Fibroblast of peridontal ligament (primary cell): ENCODE measurements at regions not wholly inside any gene's neighbourhood (a gene's known extent, or its start where the extent isn't known, plus 50 kb on each side); places are given as distances from the start of the nearest gene placed in this dataset.
"Not testable (repeated sequence)": the region's sequence is repeated elsewhere in the genome, so short reads cannot be mapped to it uniquely, and the experiment has no call there.

ENCODE experiments used
- DNase-seq: peaks from one replicate; pipeline ENCODE4 v3.0.0-alpha.2; 2010; ENCODE audit errors: extremely low read depth

GRCh38 chr10:111579473-111579872, 502.6 kb downstream of the ADRA2A start:
- DNase-seq = no peak

- no peak for DNase-seq
Observed at GRCh38 chr10:111590703-111591102, 513.9 kb downstream of the ADRA2A start.

- peak; percentile 7 for DNase-seq
Observed at GRCh38 chr10:111593578-111593977, 516.7 kb downstream of the ADRA2A start.

GRCh38 chr10:111595173-111595572, 518.3 kb downstream of the ADRA2A start:
- no peak for DNase-seq

- DNase-seq = peak; percentile 56
Observed at GRCh38 chr10:111598433-111599059, 521.7 kb downstream of the ADRA2A start.

- DNase-seq = no peak
Observed at GRCh38 chr10:111599943-111600342, 523.1 kb downstream of the ADRA2A start.

GRCh38 chr10:111600772-111601171, 523.9 kb downstream of the ADRA2A start:
- no peak for DNase-seq

GRCh38 chr10:111612273-111612672, 535.4 kb downstream of the ADRA2A start:
- DNase-seq = no peak

GRCh38 chr10:111634191-111634590, 549.4 kb downstream of the GPAM start:
- no peak for DNase-seq

- peak; percentile 9 for DNase-seq
Observed at GRCh38 chr10:111646021-111646420, 537.5 kb downstream of the GPAM start.

- peak; percentile 74 for DNase-seq
Observed at GRCh38 chr10:111648046-111648445, 535.5 kb downstream of the GPAM start.

GRCh38 chr10:111649080-111649479, 534.5 kb downstream of the GPAM start:
- DNase-seq = not testable (repeated sequence)

GRCh38 chr10:111650088-111650487, 533.5 kb downstream of the GPAM start:
- no peak for DNase-seq

GRCh38 chr10:111656066-111656465, 527.5 kb downstream of the GPAM start:
- no peak for DNase-seq

- no peak for DNase-seq
Observed at GRCh38 chr10:111677759-111678158, 505.8 kb downstream of the GPAM start.

GRCh38 chr10:111686796-111687195, 496.8 kb downstream of the GPAM start:
- DNase-seq = no peak

- peak; percentile 1 for DNase-seq
Observed at GRCh38 chr10:111698711-111699110, 484.9 kb downstream of the GPAM start.

GRCh38 chr10:111703986-111704385, 479.6 kb downstream of the GPAM start:
- DNase-seq = no peak

GRCh38 chr10:111705021-111705420, 478.5 kb downstream of the GPAM start:
- peak; percentile 35 for DNase-seq

GRCh38 chr10:111706331-111706730, 477.2 kb downstream of the GPAM start:
- no peak for DNase-seq

GRCh38 chr10:111707076-111707475, 476.5 kb downstream of the GPAM start:
- peak; percentile 36 for DNase-seq

GRCh38 chr10:111709603-111710002, 474.0 kb downstream of the GPAM start:
- no peak for DNase-seq

GRCh38 chr10:111716032-111716431, 467.5 kb downstream of the GPAM start:
- DNase-seq = no peak

- DNase-seq = no peak
Observed at GRCh38 chr10:111724121-111724520, 459.4 kb downstream of the GPAM start.
